HG02623 (cell line): ENCODE measurements at regions not wholly inside any gene's neighbourhood (a gene's known extent, or its start where the extent isn't known, plus 50 kb on each side); places are given as distances from the start of the nearest gene placed in this dataset.
A peak's percentile ranks its signal among the peaks of the same experiment; 100 is the strongest.

Experiments used
- ATAC-seq: cut with Tn5 transposase; IDR thresholded peaks from one replicate; pipeline ENCODE4 v1.9.1; 2021; ENCODE audit warnings: moderate library complexity; ENCODE audit not compliant: unreplicated experiment

GRCh38 chr5:97538912-97539311 is 355.9 kb upstream of the RIOK2 start:
- no peak for ATAC-seq

- no peak for ATAC-seq
Observed at GRCh38 chr5:97541864-97542263, 358.8 kb upstream of the RIOK2 start.

- no peak for ATAC-seq
Observed at GRCh38 chr5:97542469-97542868, 359.4 kb upstream of the RIOK2 start.

GRCh38 chr5:97543166-97543565 is 360.1 kb upstream of the RIOK2 start:
- ATAC-seq: no peak

GRCh38 chr5:97544240-97544639 is 361.2 kb upstream of the RIOK2 start:
- ATAC-seq: no peak

GRCh38 chr5:97544678-97545077 is 361.6 kb upstream of the RIOK2 start:
- no peak for ATAC-seq

- ATAC-seq: no peak
Observed at GRCh38 chr5:97545446-97545845, 362.4 kb upstream of the RIOK2 start.

- no peak for ATAC-seq
Observed at GRCh38 chr5:97545886-97546535, 363.0 kb upstream of the RIOK2 start.

- no peak for ATAC-seq
Observed at GRCh38 chr5:97547430-97547829, 364.4 kb upstream of the RIOK2 start.

GRCh38 chr5:97547999-97548738 is 365.1 kb upstream of the RIOK2 start:
- peak; percentile 74 for ATAC-seq

GRCh38 chr5:97548739-97549080 is 365.7 kb upstream of the RIOK2 start:
- ATAC-seq: no peak

GRCh38 chr5:97549496-97549895 is 366.4 kb upstream of the RIOK2 start:
- no peak for ATAC-seq

GRCh38 chr5:97550164-97550563 is 367.1 kb upstream of the RIOK2 start:
- ATAC-seq: no peak

GRCh38 chr5:97550818-97551217 is 367.8 kb upstream of the RIOK2 start:
- no peak for ATAC-seq

- ATAC-seq: no peak
Observed at GRCh38 chr5:97553604-97554452, 370.8 kb upstream of the RIOK2 start.

- no peak for ATAC-seq
Observed at GRCh38 chr5:97554977-97555643, 372.1 kb upstream of the RIOK2 start.

GRCh38 chr5:97555644-97555981 is 372.6 kb upstream of the RIOK2 start:
- ATAC-seq: no peak

GRCh38 chr5:97559827-97560598 is 377.0 kb upstream of the RIOK2 start:
- no peak for ATAC-seq

GRCh38 chr5:97560599-97560993 is 377.5 kb upstream of the RIOK2 start:
- ATAC-seq: no peak

- no peak for ATAC-seq
Observed at GRCh38 chr5:97563050-97563657, 380.1 kb upstream of the RIOK2 start.
